ENCODE measurements at regions not wholly inside any gene's neighbourhood (a gene's known extent, or its start where the extent isn't known, plus 50 kb on each side); places are given as distances from the start of the nearest gene placed in this dataset.

- TF ChIP-seq MYC (IDR thresholded peaks at IDR 0.05; ENCODE audit: insufficient read depth, insufficient read length, insufficient replicate concordance, low read length, severe bottlenecking) = no peak
- TF ChIP-seq TARDBP (IDR thresholded peaks at IDR 0.05; ENCODE audit: borderline replicate concordance) = no peak
- TF ChIP-seq KAT2A (conservative IDR thresholded peaks at IDR 0.05; ENCODE audit: control insufficient read depth, low read depth, low read length) = no peak
- no peak for TF ChIP-seq FOXK2 (IDR thresholded peaks at IDR 0.05)
Observed at GRCh38 chr7:21192657-21193056, 235.2 kb upstream of the SP4 start (continued).

GRCh38 chr7:21193895-21194294 is 234.0 kb upstream of the SP4 start:
- Histone ChIP-seq H3K4me1 (ENCODE audit: control insufficient read depth, insufficient read depth, low read length) (no peaks in the 10 kb centered on the region), H3K4me2 (ENCODE audit: control insufficient read depth, insufficient read depth) (no peak overlapping the region), H2AFZ (ENCODE audit: control insufficient read depth, low read depth, low read length) (no peak overlapping the region), H3K9ac (ENCODE audit: control insufficient read depth, insufficient read depth, low read length) (no peak overlapping the region), H3K36me3 (ENCODE audit: control insufficient read depth in 2 of 2, insufficient read depth in 2 of 2, low read length in 1 of 2) (no peaks in the 10 kb centered on the region), H3K27ac (ENCODE audit: control insufficient read depth, insufficient read depth) (no peak overlapping the region), H3K79me2 (ENCODE audit: control insufficient read depth, insufficient read depth, low read length) (no peaks in the 10 kb centered on the region), H3K9me3 (replicated peaks; ENCODE audit: control insufficient read depth, insufficient read depth, low read length) (no peaks in the 10 kb centered on the region), H3K27me3 (replicated peaks in 1 of 2; ENCODE audit: control insufficient read depth in 2 of 2, insufficient read depth in 2 of 2, low read length in 1 of 2) (no peaks in the 10 kb centered on the region), H4K20me1 (ENCODE audit: control insufficient read depth, insufficient read depth) (no peaks in the 10 kb centered on the region), H3K4me3 (no peak overlapping the region)
- DNase-seq (ENCODE audit: low read depth, low spot score) (no peak), ATAC-seq (no peak), FAIRE-seq (no peak)
- TF ChIP-seq RB1 (IDR thresholded peaks at IDR 0.05; ENCODE audit: borderline replicate concordance) (no peak), IRF5 (IDR thresholded peaks at IDR 0.05; ENCODE audit: borderline replicate concordance) (no peak), TCF7 (IDR thresholded peaks at IDR 0.05; ENCODE audit: borderline replicate concordance) (no peak), ZBTB33 (IDR thresholded peaks at IDR 0.05) (no peak), ASH2L (IDR thresholded peaks at IDR 0.05; ENCODE audit: borderline replicate concordance, low read depth) (no peak), ZNF217 (IDR thresholded peaks at IDR 0.05) (no peak), HDGF (IDR thresholded peaks at IDR 0.05) (no peak), ZBTB40 (IDR thresholded peaks at IDR 0.05; ENCODE audit: borderline replicate concordance) (no peak), NR2C2 (IDR thresholded peaks at IDR 0.05; ENCODE audit: borderline replicate concordance, control insufficient read depth, insufficient read length, low read depth) (no peak), ZNF384 (IDR thresholded peaks at IDR 0.05; ENCODE audit: borderline replicate concordance, low read depth, low read length) (no peak), SUPT20H (IDR thresholded peaks at IDR 0.05; ENCODE audit: borderline replicate concordance, control insufficient read depth, low read depth, low read length) (no peak), ZSCAN29 (IDR thresholded peaks at IDR 0.05) (no peak)
- BruUV-seq (replicated peaks) = no TSS peak
- 0% methylated on average over 2 of the region's 2 CpGs for WGBS (ENCODE audit: insufficient coverage, insufficient replicate concordance, low lambda C conversion rate, missing lambda C conversion rate)
- ChIA-PET RAD21 (ENCODE audit: unreplicated experiment) (no interaction called here), POLR2A (no interaction called here), CTCF (interaction anchor here (1.3 kb wide), 1 partner anchor 8 kb away, joined by 3 read pairs; no protein-coding TSS in a partner anchor), SMC1A (ENCODE audit: uncharacterized antibody, unreplicated experiment) (interaction anchor here (0.6 to 1.3 kb wide), 2 partner anchors 9 to 372 kb away, joined by 4 to 5 read pairs; no protein-coding TSS in a partner anchor)
- intact Hi-C loops (cut with micrococcal nuclease; ENCODE audit: unreplicated experiment) = no loop called here
- in situ Hi-C loops (cut with MboI) = no loop called here
